Kidney capillary endothelial cell (primary cell): ENCODE measurements at regions not wholly inside any gene's neighbourhood (a gene's known extent, or its start where the extent isn't known, plus 50 kb on each side); places are given as distances from the start of the nearest gene placed in this dataset.
"Not testable (repeated sequence)": the region's sequence is repeated elsewhere in the genome, so short reads cannot be mapped to it uniquely, and the experiment has no call there.

ENCODE experiments used
- DNase-seq: peaks from one replicate; pipeline ENCODE4 v3.0.0-alpha.2; 2018; ENCODE audit warnings: low spot score

GRCh38 chr3:185306286-185306685 is 52.4 kb upstream of the EHHADH start:
- DNase-seq: not testable (repeated sequence)

GRCh38 chr3:185306847-185307246 is 53.0 kb upstream of the EHHADH start:
- no peak for DNase-seq

DNA sequence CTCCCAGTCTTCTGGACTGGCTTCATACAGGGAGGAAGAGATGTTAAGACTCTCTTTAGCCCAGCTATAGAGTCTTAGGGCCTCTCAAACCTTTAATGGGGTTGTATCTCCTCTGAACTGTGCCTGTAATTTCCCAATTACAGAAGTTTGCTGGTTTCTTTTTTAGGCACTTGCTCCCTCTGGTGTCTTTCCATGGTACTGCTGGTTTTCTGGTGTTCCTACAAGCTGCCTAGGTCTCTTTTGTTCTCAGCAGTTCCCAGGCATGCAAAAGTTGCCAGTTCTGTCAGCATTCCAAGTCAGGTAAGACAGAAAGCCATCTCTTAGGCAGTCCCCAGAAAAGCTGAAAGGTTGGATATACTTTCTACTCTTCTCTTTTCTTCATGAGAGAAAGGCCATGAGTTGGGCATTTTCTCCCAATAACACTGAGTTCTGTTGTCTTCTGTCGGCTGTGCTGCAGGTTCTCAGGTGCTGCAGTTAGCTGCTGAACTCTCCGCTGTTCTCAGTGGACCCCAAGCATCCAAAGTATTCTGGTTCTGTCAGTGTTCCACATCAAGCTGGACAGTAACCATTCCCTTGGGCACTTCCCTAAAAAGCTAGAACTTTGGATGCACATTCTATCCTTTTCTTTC is 54.4 kb upstream of the EHHADH start:
- peak; percentile 40 for DNase-seq

- DNase-seq: no peak
Measured at GRCh38 chr3:185309302-185309701, 53.6 kb upstream of the MAP3K13 start.

GRCh38 chr3:185309795-185310194 is 53.1 kb upstream of the MAP3K13 start:
- no peak for DNase-seq

- DNase-seq: no peak
Measured at GRCh38 chr3:185311991-185312390, 50.9 kb upstream of the MAP3K13 start.
